Fibroblast of lung (primary cell): ENCODE measurements at regions not wholly inside any gene's neighbourhood (a gene's known extent, or its start where the extent isn't known, plus 50 kb on each side); places are given as distances from the start of the nearest gene placed in this dataset.

ENCODE experiments used
- DNase-seq, 2 donors: peaks; one replicate each; pipeline versions ENCODE4 v3.0.0 to v3.0.0-alpha.2; 2010; ENCODE audit warnings: low read depth in 2 of 2
- H2AFZ ChIP-seq: 2 replicates; pipeline ENCODE4 v1.5.1; 2012; ENCODE audit warnings: low read length, control low read depth, inconsistent platforms
- H3K27ac ChIP-seq: 2 replicates; pipeline ENCODE4 v1.5.1; 2011; ENCODE audit warnings: low read length, control low read depth; ENCODE audit not compliant: insufficient read depth
- H3K27me3 ChIP-seq: 2 replicates; pipeline ENCODE4 v1.5.1; 2011; ENCODE audit warnings: mild to moderate bottlenecking, low read length; ENCODE audit not compliant: control insufficient read depth, insufficient read depth
- H3K36me3 ChIP-seq: 2 replicates; pipeline ENCODE4 v1.5.1; 2011; ENCODE audit warnings: low read length; ENCODE audit not compliant: control insufficient read depth, insufficient read depth
- H3K4me1 ChIP-seq: 2 replicates; pipeline ENCODE4 v1.5.1; 2011; ENCODE audit warnings: low read length; ENCODE audit not compliant: control insufficient read depth, insufficient read depth; ENCODE audit errors: extremely low read depth
- H3K4me2 ChIP-seq: 2 replicates; pipeline ENCODE4 v1.5.1; 2011; ENCODE audit warnings: low read length, control low read depth; ENCODE audit not compliant: insufficient read depth; ENCODE audit errors: extremely low read depth
- H3K4me3 ChIP-seq, 4 experiments: fragments of 200-600 bp in 1 of 4; sonication (generic) in 1 of 4; replicated peaks in 1 of 4; 2 replicates each; pipeline ENCODE4 v1.5.1; 2011 to 2016; ENCODE audit warnings: low read length in 4 of 4, low read depth in 3 of 4, mild to moderate bottlenecking in 3 of 4, control low read depth in 2 of 4, inconsistent platforms in 1 of 4, mixed read lengths in 1 of 4; ENCODE audit not compliant: insufficient read depth in 1 of 4; ENCODE audit errors: control extremely low read depth in 1 of 4
- H3K79me2 ChIP-seq: 2 replicates; pipeline ENCODE4 v1.5.1; 2012; ENCODE audit warnings: mild to moderate bottlenecking, low read length, inconsistent platforms; ENCODE audit not compliant: control insufficient read depth, insufficient read depth
- H3K9ac ChIP-seq: 2 replicates; pipeline ENCODE4 v1.5.1; 2011; ENCODE audit warnings: mild to moderate bottlenecking, low read length, control low read depth; ENCODE audit not compliant: insufficient read depth
- H3K9me3 ChIP-seq: 2 replicates; pipeline ENCODE4 v1.5.1; 2012; ENCODE audit warnings: low read depth, low read length; ENCODE audit not compliant: control insufficient read depth, insufficient read depth
- H4K20me1 ChIP-seq: 2 replicates; pipeline ENCODE4 v1.5.1; 2011; ENCODE audit warnings: low read length; ENCODE audit not compliant: control insufficient read depth, insufficient read depth; ENCODE audit errors: extremely low read depth
- CTCF ChIP-seq, 2 donors: IDR thresholded peaks in 1 of 2; conservative IDR thresholded peaks in 1 of 2; 1 replicate in 1 of 2; 2 replicates in 1 of 2; pipeline ENCODE4 v1.5.1; 2011 to 2012; ENCODE audit warnings: low read length in 2 of 2, control low read depth in 1 of 2, inconsistent platforms in 1 of 2, low read depth in 1 of 2, mild to moderate bottlenecking in 1 of 2
- EZH2 ChIP-seq: IDR thresholded peaks from 2 replicates; pipeline ENCODE4 v1.5.1; 2012; ENCODE audit warnings: low read length, control low read depth, mild to moderate bottlenecking; ENCODE audit errors: missing control alignments

GRCh38 chr10:123517901-123518300 lies 148.3 kb upstream of the GPR26 start:
- no peaks in the 10 kb centered on the region for H3K4me1 ChIP-seq
- no peaks in the 10 kb centered on the region for H3K79me2 ChIP-seq
- DNase-seq: no peak
- H3K36me3 ChIP-seq: no peaks in the 10 kb centered on the region
- no peaks in the 10 kb centered on the region for H4K20me1 ChIP-seq
- TF ChIP-seq EZH2: no peak
- TF ChIP-seq CTCF (conservative IDR thresholded peaks at IDR 0.05 in 1 of 2, IDR thresholded peaks at IDR 0.05 in 1 of 2; ENCODE audit: low read depth in 1 of 2, low read length in 2 of 2): no peak
- H3K9ac ChIP-seq: no peak overlapping the region
- H3K27ac ChIP-seq: no peak overlapping the region
- H3K4me3 ChIP-seq: no peak overlapping the region
- H3K9me3 ChIP-seq: no peaks in the 10 kb centered on the region
- no peak overlapping the region for H2AFZ ChIP-seq
- no peaks in the 10 kb centered on the region for H3K27me3 ChIP-seq
- H3K4me2 ChIP-seq: no peak overlapping the region

GRCh38 chr10:123518765-123519164 lies 147.4 kb upstream of the GPR26 start:
- Histone ChIP-seq H3K27ac (no peak overlapping the region), H3K9me3 (no peaks in the 10 kb centered on the region), H4K20me1 (no peaks in the 10 kb centered on the region), H3K36me3 (no peaks in the 10 kb centered on the region), H3K4me3 (no peak overlapping the region), H3K9ac (no peak overlapping the region), H3K4me1 (no peaks in the 10 kb centered on the region), H3K4me2 (no peak overlapping the region), H3K27me3 (no peaks in the 10 kb centered on the region), H2AFZ (no peak overlapping the region), H3K79me2 (no peaks in the 10 kb centered on the region)
- no peak for TF ChIP-seq CTCF (conservative IDR thresholded peaks at IDR 0.05 in 1 of 2, IDR thresholded peaks at IDR 0.05 in 1 of 2; ENCODE audit: low read depth in 1 of 2, low read length in 2 of 2)
- TF ChIP-seq EZH2: no peak
- DNase-seq: no peak

GRCh38 chr10:123519861-123520260 lies 146.3 kb upstream of the GPR26 start:
- H3K79me2 ChIP-seq: no peaks in the 10 kb centered on the region
- no peak overlapping the region for H2AFZ ChIP-seq
- no peak overlapping the region for H3K27ac ChIP-seq
- no peak for DNase-seq
- no peaks in the 10 kb centered on the region for H4K20me1 ChIP-seq
- no peaks in the 10 kb centered on the region for H3K27me3 ChIP-seq
- no peak overlapping the region for H3K9ac ChIP-seq
- H3K4me3 ChIP-seq: no peak overlapping the region
- H3K4me2 ChIP-seq: no peak overlapping the region
- H3K4me1 ChIP-seq: no peaks in the 10 kb centered on the region
- H3K9me3 ChIP-seq: no peaks in the 10 kb centered on the region
- no peaks in the 10 kb centered on the region for H3K36me3 ChIP-seq
- no peak for TF ChIP-seq CTCF (conservative IDR thresholded peaks at IDR 0.05 in 1 of 2, IDR thresholded peaks at IDR 0.05 in 1 of 2; ENCODE audit: low read depth in 1 of 2, low read length in 2 of 2)
- no peak for TF ChIP-seq EZH2
